H1 (cell line): ENCODE measurements at regions not wholly inside any gene's neighbourhood (a gene's known extent, or its start where the extent isn't known, plus 50 kb on each side); places are given as distances from the start of the nearest gene placed in this dataset.

Experiments
- CTCF ChIA-PET: fragments of 300-600 bp; sonication (Branson Sonifier 250); formaldehyde crosslinking; loops from one replicate; lab custom pipeline; 2021; ENCODE audit not compliant: partially characterized antibody; lab: Charles Lee
- POLR2A ChIA-PET: fragments of 300-600 bp; sonication (Branson Sonifier 250); formaldehyde crosslinking; loops from one replicate; lab custom pipeline; 2021; ENCODE audit warnings: inconsistent platforms; ENCODE audit not compliant: partially characterized antibody; lab: Charles Lee
- DNase-seq, 2 experiments: peaks; one replicate each; pipeline versions ENCODE4 v3.0.0 to v3.0.0-alpha.2; 2010 to 2022; ENCODE audit warnings: low spot score in 2 of 2, low read depth in 1 of 2, mixed read lengths in 1 of 2
- FAIRE-seq: peaks from 2 replicates; lab custom pipeline; 2011; peaks lifted over from hg19 to GRCh38; lab: Jason Lieb, UNC
- H2AFZ ChIP-seq: 2 replicates; pipeline ENCODE4 v1.8.1; 2012; ENCODE audit warnings: low read length, inconsistent platforms
- H2AK5ac ChIP-seq: 2 replicates; pipeline ENCODE4 v1.6.1; 2013; ENCODE audit warnings: low read depth, low read length
- H2BK120ac ChIP-seq: replicated peaks from 2 replicates; pipeline ENCODE3; 2013; ENCODE audit warnings: low read depth, low read length, inconsistent platforms
- H2BK12ac ChIP-seq: 2 replicates; pipeline ENCODE4 v1.6.1; 2013; ENCODE audit warnings: low read depth, low read length
- H2BK15ac ChIP-seq: 2 replicates; pipeline ENCODE4 v1.6.1; 2013; ENCODE audit warnings: low read length
- H2BK20ac ChIP-seq: 2 replicates; pipeline ENCODE4 v1.6.1; 2013; ENCODE audit warnings: low read length
- H2BK5ac ChIP-seq: 2 replicates; pipeline ENCODE4 v1.6.1; 2013; ENCODE audit warnings: low read depth, low read length
- H3K14ac ChIP-seq: 2 replicates; pipeline ENCODE4 v1.6.1; 2013; ENCODE audit warnings: inconsistent platforms; ENCODE audit not compliant: insufficient read length
- H3K18ac ChIP-seq: 2 replicates; pipeline ENCODE4 v1.6.1; 2013; ENCODE audit warnings: low read length; ENCODE audit errors: extremely low read depth
- H3K23ac ChIP-seq: 2 replicates; pipeline ENCODE4 v1.6.1; 2013; ENCODE audit warnings: inconsistent platforms; ENCODE audit not compliant: insufficient read length
- H3K23me2 ChIP-seq: 2 replicates; pipeline ENCODE4 v1.6.1; 2013; ENCODE audit warnings: low read depth, low read length
- H3K27ac ChIP-seq: 2 replicates; pipeline ENCODE4 v1.6.1; 2011; ENCODE audit warnings: low read depth, low read length, inconsistent platforms
- H3K27me3 ChIP-seq, 4 experiments: replicated peaks in 1 of 4; 1 replicate in 1 of 4; 2 replicates in 3 of 4; pipeline versions ENCODE4 v1.6.1 to v1.8.1; 2011 to 2013; ENCODE audit warnings: low read length in 3 of 4, mild to moderate bottlenecking in 3 of 4, inconsistent platforms in 2 of 4, mixed read lengths in 2 of 4, moderate library complexity in 1 of 4; ENCODE audit not compliant: control insufficient read depth in 3 of 4, insufficient read depth in 3 of 4; ENCODE audit errors: extremely low read depth in 1 of 4
- H3K36me3 ChIP-seq, 4 experiments: 2 replicates each; pipeline versions ENCODE4 v1.6.1 to v1.8.1; 2011 to 2013; ENCODE audit warnings: mild to moderate bottlenecking in 4 of 4, low read length in 3 of 4, moderate library complexity in 2 of 4, control low read depth in 1 of 4, inconsistent platforms in 1 of 4; ENCODE audit not compliant: insufficient read depth in 4 of 4, control insufficient read depth in 2 of 4
- H3K4ac ChIP-seq: replicated peaks from 2 replicates; pipeline ENCODE3; 2013; ENCODE audit warnings: low read length, low read depth, mixed read lengths, inconsistent platforms; ENCODE audit not compliant: insufficient read length
- H3K4me1 ChIP-seq, 4 experiments: replicated peaks in 1 of 4; 1 replicate in 1 of 4; 2 replicates in 3 of 4; pipeline versions ENCODE4 v1.6.1 to v1.8.1; 2011 to 2013; ENCODE audit warnings: low read length in 3 of 4, inconsistent platforms in 2 of 4, mixed read lengths in 1 of 4; ENCODE audit not compliant: insufficient read depth in 4 of 4, control insufficient read depth in 3 of 4
- H3K4me2 ChIP-seq, 2 experiments: 2 replicates each; pipeline versions ENCODE4 v1.6.1 to v1.8.1; 2011 to 2013; ENCODE audit warnings: low read depth in 2 of 2, low read length in 2 of 2, control low read depth in 1 of 2, inconsistent platforms in 1 of 2, mild to moderate bottlenecking in 1 of 2; ENCODE audit not compliant: insufficient read depth in 1 of 2
- H3K4me3 ChIP-seq, 4 experiments: fragments of 200-600, 300-600 bp in 1 of 4; sonication (generic), shearing (Covaris generic), sonication (Bioruptor Twin) in 1 of 4; 2 replicates each; pipeline versions ENCODE4 v1.5.1 to v1.8.1; 2011 to 2016; ENCODE audit warnings: low read length in 4 of 4, low read depth in 3 of 4, control low read depth in 2 of 4, inconsistent platforms in 2 of 4, mild to moderate bottlenecking in 2 of 4, mixed read lengths in 1 of 4, moderate library complexity in 1 of 4; ENCODE audit not compliant: insufficient read depth in 2 of 4; ENCODE audit errors: extremely low read depth in 1 of 4
- H3K56ac ChIP-seq: replicated peaks from 2 replicates; pipeline ENCODE3; 2013; ENCODE audit warnings: low read depth, mild to moderate bottlenecking, mixed read lengths, low read length, inconsistent platforms; ENCODE audit not compliant: insufficient read length
- H3K79me1 ChIP-seq: 2 replicates; pipeline ENCODE4 v1.6.1; 2013; ENCODE audit warnings: low read depth, low read length, control low read depth
- H3K79me2 ChIP-seq, 2 experiments: 2 replicates each; pipeline versions ENCODE4 v1.6.1 to v1.8.1; 2012 to 2013; ENCODE audit warnings: low read length in 2 of 2, mild to moderate bottlenecking in 2 of 2, inconsistent platforms in 1 of 2; ENCODE audit not compliant: insufficient read depth in 2 of 2, control insufficient read depth in 1 of 2
- H3K9ac ChIP-seq, 4 experiments: replicated peaks in 1 of 4; 1 replicate in 1 of 4; 2 replicates in 3 of 4; pipeline versions ENCODE4 v1.6.1 to v1.8.1; 2011 to 2013; ENCODE audit warnings: low read depth in 3 of 4, low read length in 3 of 4, control low read depth in 2 of 4, mild to moderate bottlenecking in 2 of 4, moderate library complexity in 2 of 4, inconsistent platforms in 1 of 4; ENCODE audit errors: extremely low read depth in 1 of 4
- H3K9me3 ChIP-seq, 2 experiments: 2 replicates each; pipeline versions ENCODE4 v1.6.1 to v1.8.1; 2012 to 2013; ENCODE audit warnings: mild to moderate bottlenecking in 2 of 2, moderate library complexity in 2 of 2, control low read depth in 1 of 2, inconsistent platforms in 1 of 2, low read depth in 1 of 2, low read length in 1 of 2, mixed read lengths in 1 of 2; ENCODE audit not compliant: insufficient read depth in 2 of 2
- H4K20me1 ChIP-seq, 2 experiments: replicated peaks in 1 of 2; 2 replicates each; pipeline versions ENCODE3 to v1.8.1; 2011 to 2013; ENCODE audit warnings: inconsistent platforms in 2 of 2, low read length in 2 of 2, mild to moderate bottlenecking in 1 of 2; ENCODE audit not compliant: insufficient read depth in 2 of 2, control insufficient read depth in 1 of 2
- H4K5ac ChIP-seq: 2 replicates; pipeline ENCODE4 v1.6.1; 2013; ENCODE audit warnings: low read length, low read depth, mixed read lengths, inconsistent platforms; ENCODE audit not compliant: insufficient read length
- H4K8ac ChIP-seq: 2 replicates; pipeline ENCODE4 v1.8.0; 2013; ENCODE audit warnings: mild to moderate bottlenecking, moderate library complexity, low read length, inconsistent platforms; ENCODE audit not compliant: insufficient read depth; ENCODE audit errors: extremely low read depth
- H4K91ac ChIP-seq: replicated peaks from 2 replicates; pipeline ENCODE3; 2013; ENCODE audit warnings: low read length, mixed read lengths, inconsistent platforms; ENCODE audit not compliant: insufficient read length
- RFX5 ChIP-seq: IDR thresholded peaks from 2 replicates; pipeline ENCODE4 v1.6.1; 2011; ENCODE audit warnings: low read depth, low read length, improper control_type of control experiment, borderline replicate concordance
- TCF12 ChIP-seq: IDR thresholded peaks from 2 replicates; pipeline ENCODE4 v1.6.1; 2011; ENCODE audit warnings: low read depth, mild to moderate bottlenecking, low read length
- TEAD4 ChIP-seq: IDR thresholded peaks from 2 replicates; pipeline ENCODE4 v1.6.1; 2012; ENCODE audit warnings: low read depth, low read length, inconsistent platforms, mixed read lengths
- WGBS, 2 experiments: shearing (Covaris generic) in 1 of 2; methylation state at CpG; one replicate each; pipeline versions ENCODE4 v1.1.6 to v1.1.7; 2013 to 2015; ENCODE audit warnings: low lambda C conversion rate in 2 of 2, mixed read lengths in 2 of 2, inconsistent platforms in 1 of 2, low coverage in 1 of 2, missing lambda C conversion rate in 1 of 2; ENCODE audit not compliant: insufficient replicate concordance in 2 of 2, insufficient coverage in 1 of 2, insufficient read length in 1 of 2; ENCODE audit errors: extremely low coverage in 1 of 2, missing lambda C conversion rate in 1 of 2; 5-methylcytosine and 5-hydroxymethylcytosine counted together
- TF ChIP-seq, protein P1 (sequence below): IDR thresholded peaks from 2 replicates; pipeline ENCODE4 v1.6.1; 2012; ENCODE audit warnings: inconsistent platforms

DNA sequence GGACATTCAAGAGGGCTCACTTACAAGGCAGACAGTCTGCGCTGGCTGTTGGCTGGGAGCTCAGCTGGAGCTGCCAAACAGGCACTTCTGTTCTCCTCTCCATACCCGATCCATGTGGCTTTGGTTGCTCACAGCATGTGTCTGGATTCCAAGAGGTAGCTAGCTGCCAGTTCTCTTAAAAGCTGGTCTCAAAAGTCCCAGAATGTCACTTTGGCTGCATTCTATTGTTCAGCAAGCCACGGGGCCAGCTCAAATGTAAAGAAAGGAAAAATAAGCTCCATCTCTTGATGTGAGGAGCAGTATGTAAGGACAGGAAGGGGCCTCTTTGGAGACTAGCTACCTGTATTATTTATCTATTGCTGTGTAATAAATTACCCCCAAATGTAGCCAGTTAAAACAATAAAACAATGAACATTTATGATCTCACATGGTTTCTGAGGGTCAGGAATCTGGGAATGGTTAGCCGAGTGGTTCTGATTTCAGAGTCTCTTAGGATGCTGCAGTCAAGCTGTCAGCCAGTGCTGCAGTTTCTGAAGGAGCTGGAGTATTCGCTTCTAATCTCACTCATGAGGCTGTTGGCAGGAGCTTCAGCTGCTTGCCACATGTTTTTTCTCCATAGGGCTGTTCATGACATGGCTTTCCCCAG, 112.7 kb upstream of the CLINT1 start:
- Histone ChIP-seq H3K9ac (no peak overlapping the region), H3K36me3 (no peaks in the 10 kb centered on the region), H3K23me2 (no peaks in the 10 kb centered on the region), H3K79me1 (no peaks in the 10 kb centered on the region), H4K91ac (no peak overlapping the region), H2AFZ (peak overlapping the region; percentile 2; the same call in 1 of the 2 replicates), H3K18ac (no peak overlapping the region), H3K27ac (no peak overlapping the region), H3K4ac (no peak overlapping the region), H2BK120ac (no peak overlapping the region), H3K9me3 (no peaks in the 10 kb centered on the region), H2AK5ac (no peak overlapping the region), H3K79me2 (no peaks in the 10 kb centered on the region), H4K20me1 (no peaks in the 10 kb centered on the region), H2BK15ac (0 out of 2 replicates have a peak overlapping the region, but pooled peaks have one; percentile 67), H2BK20ac (no peak overlapping the region), H2BK12ac (no peak overlapping the region), H4K8ac (peak overlapping the region; percentile 11; the same call in 1 of the 2 replicates), H3K4me1 (peaks cover 0 to 11% (median 3%) of the 10 kb centered on the region in 4 experiments; a peak in 4 of 7 replicates), H3K23ac (no peak overlapping the region), H3K56ac (no peak overlapping the region), H3K14ac (no peak overlapping the region), H3K27me3 (no peaks in the 10 kb centered on the region), H4K5ac (no peak overlapping the region), H3K4me3 (no peak overlapping the region), H2BK5ac (no peak overlapping the region; the same call in 1 of the 2 replicates), H3K4me2 (peak overlapping the region; percentile 17 to 31; a peak in 2 of 4 replicates)
- TF ChIP-seq RFX5, result no peak
- TF ChIP-seq TEAD4, result 0 out of 2 replicates have a peak, but pooled peaks have one; percentile 26
- 0 out of 2 replicates have a peak, but pooled peaks have one; percentile 23 for TF ChIP-seq TCF12
- TF ChIP-seq, protein P1, sequence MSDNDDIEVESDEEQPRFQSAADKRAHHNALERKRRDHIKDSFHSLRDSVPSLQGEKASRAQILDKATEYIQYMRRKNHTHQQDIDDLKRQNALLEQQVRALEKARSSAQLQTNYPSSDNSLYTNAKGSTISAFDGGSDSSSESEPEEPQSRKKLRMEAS, result peak; percentile 77
- CTCF ChIA-PET, result interaction anchor here (0.6 to 4.5 kb wide), 12 partner anchors 15 to 143 kb away, joined by 3 to 18 read pairs (median 4); no protein-coding TSS in a partner anchor
- DNase-seq, result peak in 1 of 2 experiments; percentile 56
- FAIRE-seq, result no peak
- POLR2A ChIA-PET, result interaction anchor here (1.2 to 1.6 kb wide), 2 partner anchors 9 to 23 kb away, joined by 3 to 7 read pairs; no protein-coding TSS in a partner anchor
- WGBS, 2 experiments, result 55% methylated on average over 5 of the region's 5 CpGs; no CpG with 5 or more reads in 1 of the 2 experiments
